ENCODE measurements at regions not wholly inside any gene's neighbourhood (a gene's known extent, or its start where the extent isn't known, plus 50 kb on each side); places are given as distances from the start of the nearest gene placed in this dataset.

GRCh38 chrX:42531441-42531840 lies 246.5 kb downstream of the PPP1R2C start:
- Histone ChIP-seq H3K9me3 (ENCODE audit: control insufficient read depth in 2 of 2, insufficient read depth in 1 of 2, low read depth in 1 of 2, low read length in 1 of 2) (peaks cover 0 to 8% of the 10 kb centered on the region in 2 donors), H3K4me1 (ENCODE audit: control insufficient read depth in 3 of 3, insufficient read depth in 2 of 3, low read depth in 1 of 3, low read length in 2 of 3) (peaks cover 0 to 3% (median 0%) of the 10 kb centered on the region in 3 donors), H3K27me3 (ENCODE audit: control insufficient read depth in 3 of 3, insufficient read depth in 3 of 3, low read length in 3 of 3) (no peaks in the 10 kb centered on the region), H3K4me3 (ENCODE audit: low read depth in 1 of 3, low read length in 3 of 3) (no peak overlapping the region), H3K36me3 (ENCODE audit: control insufficient read depth in 3 of 3, insufficient read depth in 2 of 3, low read depth in 1 of 3, low read length in 3 of 3) (no peaks in the 10 kb centered on the region), H3K27ac (ENCODE audit: low read depth in 1 of 3, low read length in 2 of 3) (no peak overlapping the region)
- no peak for FAIRE-seq
- WGBS, 3 donors, result 8 to 23% (median 10%) methylated on average over 2 of the region's 2 CpGs
- peak; percentile 44 to 70 for DNase-seq

GRCh38 chrX:42530027-42530426 lies 247.9 kb downstream of the PPP1R2C start:
- no peaks in the 10 kb centered on the region for H3K27me3 ChIP-seq (ENCODE audit: control insufficient read depth in 3 of 3, insufficient read depth in 3 of 3, low read length in 3 of 3)
- 53 to 65% (median 64%) methylated on average over 1 of the region's 1 CpG for WGBS, 3 donors
- H3K4me1 ChIP-seq (ENCODE audit: control insufficient read depth in 3 of 3, insufficient read depth in 2 of 3, low read depth in 1 of 3, low read length in 2 of 3), result peaks cover 0 to 3% (median 0%) of the 10 kb centered on the region in 3 donors
- H3K4me3 ChIP-seq (ENCODE audit: low read depth in 1 of 3, low read length in 3 of 3), result no peak overlapping the region
- H3K36me3 ChIP-seq (ENCODE audit: control insufficient read depth in 3 of 3, insufficient read depth in 2 of 3, low read depth in 1 of 3, low read length in 3 of 3), result no peaks in the 10 kb centered on the region
- H3K9me3 ChIP-seq (ENCODE audit: control insufficient read depth in 2 of 2, insufficient read depth in 1 of 2, low read depth in 1 of 2, low read length in 1 of 2), result peaks cover 0 to 8% of the 10 kb centered on the region in 2 donors
- FAIRE-seq (no peak), DNase-seq (peak in 1 of 2 donors; percentile 36)
- no peak overlapping the region for H3K27ac ChIP-seq (ENCODE audit: low read depth in 1 of 3, low read length in 2 of 3)

- WGBS, 3 donors, result 80 to 90% (median 83%) methylated on average over 1 of the region's 1 CpG
These were observed 253.6 kb downstream of the PPP1R2C start for GRCh38 chrX:42524379-42524778.

GRCh38 chrX:42519666-42520231 lies 258.2 kb downstream of the PPP1R2C start:
- DNase-seq, result no peak
- Histone ChIP-seq H3K4me1 (ENCODE audit: control insufficient read depth in 3 of 3, insufficient read depth in 2 of 3, low read depth in 1 of 3, low read length in 2 of 3) (no peaks in the 10 kb centered on the region), H3K36me3 (ENCODE audit: control insufficient read depth in 3 of 3, insufficient read depth in 2 of 3, low read depth in 1 of 3, low read length in 3 of 3) (no peaks in the 10 kb centered on the region), H3K4me3 (ENCODE audit: low read depth in 1 of 3, low read length in 3 of 3) (no peak overlapping the region), H3K9me3 (ENCODE audit: control insufficient read depth in 2 of 2, insufficient read depth in 1 of 2, low read depth in 1 of 2, low read length in 1 of 2) (no peaks in the 10 kb centered on the region), H3K27ac (ENCODE audit: low read depth in 1 of 3, low read length in 2 of 3) (no peak overlapping the region), H3K27me3 (ENCODE audit: control insufficient read depth in 3 of 3, insufficient read depth in 3 of 3, low read length in 3 of 3) (no peaks in the 10 kb centered on the region)
- no peak for FAIRE-seq
- 86 to 96% (median 94%) methylated on average over 1 of the region's 1 CpG for WGBS, 3 donors

More at GRCh38 chrX:42524379-42524778, 253.6 kb downstream of the PPP1R2C start:
- Histone ChIP-seq H3K4me1 (ENCODE audit: control insufficient read depth in 3 of 3, insufficient read depth in 2 of 3, low read depth in 1 of 3, low read length in 2 of 3) (no peaks in the 10 kb centered on the region), H3K4me3 (ENCODE audit: low read depth in 1 of 3, low read length in 3 of 3) (no peak overlapping the region), H3K36me3 (ENCODE audit: control insufficient read depth in 3 of 3, insufficient read depth in 2 of 3, low read depth in 1 of 3, low read length in 3 of 3) (no peaks in the 10 kb centered on the region), H3K27me3 (ENCODE audit: control insufficient read depth in 3 of 3, insufficient read depth in 3 of 3, low read length in 3 of 3) (no peaks in the 10 kb centered on the region), H3K27ac (ENCODE audit: low read depth in 1 of 3, low read length in 2 of 3) (no peak overlapping the region), H3K9me3 (ENCODE audit: control insufficient read depth in 2 of 2, insufficient read depth in 1 of 2, low read depth in 1 of 2, low read length in 1 of 2) (no peaks in the 10 kb centered on the region)
- DNase-seq (no peak), FAIRE-seq (no peak)

GRCh38 chrX:42515939-42516338 lies 262.0 kb downstream of the PPP1R2C start:
- Histone ChIP-seq H3K27me3 (ENCODE audit: control insufficient read depth in 3 of 3, insufficient read depth in 3 of 3, low read length in 3 of 3) (no peaks in the 10 kb centered on the region), H3K4me1 (ENCODE audit: control insufficient read depth in 3 of 3, insufficient read depth in 2 of 3, low read depth in 1 of 3, low read length in 2 of 3) (no peaks in the 10 kb centered on the region), H3K36me3 (ENCODE audit: control insufficient read depth in 3 of 3, insufficient read depth in 2 of 3, low read depth in 1 of 3, low read length in 3 of 3) (no peaks in the 10 kb centered on the region), H3K4me3 (ENCODE audit: low read depth in 1 of 3, low read length in 3 of 3) (no peak overlapping the region), H3K27ac (ENCODE audit: low read depth in 1 of 3, low read length in 2 of 3) (no peak overlapping the region), H3K9me3 (ENCODE audit: control insufficient read depth in 2 of 2, insufficient read depth in 1 of 2, low read depth in 1 of 2, low read length in 1 of 2) (no peaks in the 10 kb centered on the region)
- WGBS, 3 donors, result 74 to 93% (median 92%) methylated on average over 1 of the region's 1 CpG
- FAIRE-seq (no peak), DNase-seq (no peak)

GRCh38 chrX:42505016-42505415 lies 272.9 kb downstream of the PPP1R2C start:
- H3K27ac ChIP-seq (ENCODE audit: low read depth in 1 of 3, low read length in 2 of 3), result no peak overlapping the region
- H3K9me3 ChIP-seq (ENCODE audit: control insufficient read depth in 2 of 2, insufficient read depth in 1 of 2, low read depth in 1 of 2, low read length in 1 of 2), result no peaks in the 10 kb centered on the region
- no peaks in the 10 kb centered on the region for H3K27me3 ChIP-seq (ENCODE audit: control insufficient read depth in 3 of 3, insufficient read depth in 3 of 3, low read length in 3 of 3)
- 59 to 89% (median 85%) methylated on average over 7 of the region's 7 CpGs for WGBS, 3 donors
- no peaks in the 10 kb centered on the region for H3K36me3 ChIP-seq (ENCODE audit: control insufficient read depth in 3 of 3, insufficient read depth in 2 of 3, low read depth in 1 of 3, low read length in 3 of 3)
- DNase-seq, result no peak
- H3K4me1 ChIP-seq (ENCODE audit: control insufficient read depth in 3 of 3, insufficient read depth in 2 of 3, low read depth in 1 of 3, low read length in 2 of 3), result no peaks in the 10 kb centered on the region
- H3K4me3 ChIP-seq (ENCODE audit: low read depth in 1 of 3, low read length in 3 of 3), result no peak overlapping the region
- FAIRE-seq, result no peak

GRCh38 chrX:42499620-42500019 lies 278.3 kb downstream of the PPP1R2C start:
- no peaks in the 10 kb centered on the region for H3K4me1 ChIP-seq (ENCODE audit: control insufficient read depth in 3 of 3, insufficient read depth in 2 of 3, low read depth in 1 of 3, low read length in 2 of 3)
- H3K36me3 ChIP-seq (ENCODE audit: control insufficient read depth in 3 of 3, insufficient read depth in 2 of 3, low read depth in 1 of 3, low read length in 3 of 3), result no peaks in the 10 kb centered on the region
- H3K27me3 ChIP-seq (ENCODE audit: control insufficient read depth in 3 of 3, insufficient read depth in 3 of 3, low read length in 3 of 3), result no peaks in the 10 kb centered on the region
- H3K27ac ChIP-seq (ENCODE audit: low read depth in 1 of 3, low read length in 2 of 3), result no peak overlapping the region
- whole genome bisulfite sequencing, 3 donors, result 78 to 94% (median 92%) methylated on average over 2 of the region's 2 CpGs
- no peaks in the 10 kb centered on the region for H3K9me3 ChIP-seq (ENCODE audit: control insufficient read depth in 2 of 2, insufficient read depth in 1 of 2, low read depth in 1 of 2, low read length in 1 of 2)
- FAIRE-seq (no peak), DNase-seq (no peak)
- no peak overlapping the region for H3K4me3 ChIP-seq (ENCODE audit: low read depth in 1 of 3, low read length in 3 of 3)

- Histone ChIP-seq H3K27ac (ENCODE audit: low read depth in 1 of 3, low read length in 2 of 3) (no peak overlapping the region), H3K4me3 (ENCODE audit: low read depth in 1 of 3, low read length in 3 of 3) (no peak overlapping the region), H3K27me3 (ENCODE audit: control insufficient read depth in 3 of 3, insufficient read depth in 3 of 3, low read length in 3 of 3) (no peaks in the 10 kb centered on the region), H3K4me1 (ENCODE audit: control insufficient read depth in 3 of 3, insufficient read depth in 2 of 3, low read depth in 1 of 3, low read length in 2 of 3) (no peaks in the 10 kb centered on the region), H3K36me3 (ENCODE audit: control insufficient read depth in 3 of 3, insufficient read depth in 2 of 3, low read depth in 1 of 3, low read length in 3 of 3) (no peaks in the 10 kb centered on the region), H3K9me3 (ENCODE audit: control insufficient read depth in 2 of 2, insufficient read depth in 1 of 2, low read depth in 1 of 2, low read length in 1 of 2) (no peaks in the 10 kb centered on the region)
- 75 to 90% (median 81%) methylated on average over 4 of the region's 4 CpGs for WGBS, 3 donors
- DNase-seq (no peak), FAIRE-seq (no peak)
These were observed 280.6 kb downstream of the PPP1R2C start for GRCh38 chrX:42497356-42497755.

DNA sequence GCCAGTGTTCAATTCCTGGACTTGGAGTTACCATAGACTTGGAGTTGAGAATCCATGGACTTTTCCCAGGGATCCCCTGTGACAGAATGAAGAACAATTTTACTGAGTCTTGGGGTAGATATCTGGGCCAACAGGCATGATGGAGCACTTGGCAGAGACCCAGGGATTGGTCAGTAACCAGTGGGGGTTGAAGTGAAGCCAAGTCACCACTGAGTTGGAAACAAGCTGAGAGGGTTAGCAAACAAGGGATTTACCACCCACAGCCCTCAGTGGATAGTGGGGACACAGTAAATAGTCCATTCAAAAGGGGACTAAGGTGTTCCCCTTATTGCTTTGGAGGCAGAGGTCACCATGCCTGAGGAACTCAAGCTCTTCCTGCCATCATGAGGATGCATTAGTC lies 281.7 kb downstream of the PPP1R2C start:
- H3K27me3 ChIP-seq (ENCODE audit: control insufficient read depth in 3 of 3, insufficient read depth in 3 of 3, low read length in 3 of 3), result no peaks in the 10 kb centered on the region
- H3K27ac ChIP-seq (ENCODE audit: low read depth in 1 of 3, low read length in 2 of 3), result no peak overlapping the region
- FAIRE-seq, result no peak
- H3K4me3 ChIP-seq (ENCODE audit: low read depth in 1 of 3, low read length in 3 of 3), result no peak overlapping the region
- no peaks in the 10 kb centered on the region for H3K36me3 ChIP-seq (ENCODE audit: control insufficient read depth in 3 of 3, insufficient read depth in 2 of 3, low read depth in 1 of 3, low read length in 3 of 3)
- H3K4me1 ChIP-seq (ENCODE audit: control insufficient read depth in 3 of 3, insufficient read depth in 2 of 3, low read depth in 1 of 3, low read length in 2 of 3), result no peaks in the 10 kb centered on the region
- DNase-seq, result no peak
- no peaks in the 10 kb centered on the region for H3K9me3 ChIP-seq (ENCODE audit: control insufficient read depth in 2 of 2, insufficient read depth in 1 of 2, low read depth in 1 of 2, low read length in 1 of 2)
